Esophagus squamous epithelium (tissue), 4 donors: ENCODE measurements at regions not wholly inside any gene's neighbourhood (a gene's known extent, or its start where the extent isn't known, plus 50 kb on each side); places are given as distances from the start of the nearest gene placed in this dataset.

Experiments
- CTCF ChIP-seq, 6 experiments: fragments of 450-650 bp in 4 of 6; fragments of 200-600 bp in 2 of 6; sonication (generic) in 2 of 6; IDR thresholded peaks; one replicate each; pipeline ENCODE4 v1.5.1; 2016 to 2019; ENCODE audit warnings: antibody characterized with exemption in 6 of 6, mild to moderate bottlenecking in 4 of 6, moderate library complexity in 4 of 6
- POLR2A ChIP-seq, 4 donors: fragments of 450-650 bp; IDR thresholded peaks; one replicate each; pipeline ENCODE4 v1.6.1; 2017; ENCODE audit warnings: antibody characterized with exemption in 4 of 4, mild to moderate bottlenecking in 4 of 4, moderate library complexity in 3 of 4

GRCh38 chr16:79856581-79856980 is 256.0 kb upstream of the MAF start:
- no peak for TF ChIP-seq CTCF (IDR thresholded peaks at IDR 0.05)
- TF ChIP-seq POLR2A (IDR thresholded peaks at IDR 0.05): no peak
